ENCODE measurements at regions not wholly inside any gene's neighbourhood (a gene's known extent, or its start where the extent isn't known, plus 50 kb on each side); places are given as distances from the start of the nearest gene placed in this dataset.

DNA sequence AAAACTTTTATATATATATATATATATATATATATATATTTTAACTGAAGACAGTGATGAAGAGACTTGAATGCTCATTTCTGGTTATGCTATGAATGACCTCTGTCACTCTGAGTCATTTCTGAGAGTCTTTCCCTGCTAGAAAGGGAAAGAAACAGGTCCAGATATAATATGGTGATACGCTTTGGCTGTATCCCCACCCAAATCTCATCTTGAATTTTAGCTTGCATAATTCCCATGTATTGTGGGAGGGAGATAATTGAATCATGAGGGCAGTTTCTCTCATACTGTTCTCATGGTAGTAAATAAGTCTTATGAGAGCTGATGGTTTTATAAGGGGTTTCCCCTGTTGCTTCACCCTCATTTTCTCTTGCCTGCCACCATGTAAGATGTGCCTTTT is 254.1 kb upstream of the IGFBP7 start:
- H3K27ac ChIP-seq (ENCODE audit: low read length) = no peak overlapping the region
- TF ChIP-seq EZH2phosphoT487 (IDR thresholded peaks at IDR 0.05; ENCODE audit: borderline replicate concordance, low read length) (no peak), EZH2 (IDR thresholded peaks at IDR 0.05; ENCODE audit: low read length, unreplicated experiment) (no peak)
- TF ChIP-seq, protein P1, sequence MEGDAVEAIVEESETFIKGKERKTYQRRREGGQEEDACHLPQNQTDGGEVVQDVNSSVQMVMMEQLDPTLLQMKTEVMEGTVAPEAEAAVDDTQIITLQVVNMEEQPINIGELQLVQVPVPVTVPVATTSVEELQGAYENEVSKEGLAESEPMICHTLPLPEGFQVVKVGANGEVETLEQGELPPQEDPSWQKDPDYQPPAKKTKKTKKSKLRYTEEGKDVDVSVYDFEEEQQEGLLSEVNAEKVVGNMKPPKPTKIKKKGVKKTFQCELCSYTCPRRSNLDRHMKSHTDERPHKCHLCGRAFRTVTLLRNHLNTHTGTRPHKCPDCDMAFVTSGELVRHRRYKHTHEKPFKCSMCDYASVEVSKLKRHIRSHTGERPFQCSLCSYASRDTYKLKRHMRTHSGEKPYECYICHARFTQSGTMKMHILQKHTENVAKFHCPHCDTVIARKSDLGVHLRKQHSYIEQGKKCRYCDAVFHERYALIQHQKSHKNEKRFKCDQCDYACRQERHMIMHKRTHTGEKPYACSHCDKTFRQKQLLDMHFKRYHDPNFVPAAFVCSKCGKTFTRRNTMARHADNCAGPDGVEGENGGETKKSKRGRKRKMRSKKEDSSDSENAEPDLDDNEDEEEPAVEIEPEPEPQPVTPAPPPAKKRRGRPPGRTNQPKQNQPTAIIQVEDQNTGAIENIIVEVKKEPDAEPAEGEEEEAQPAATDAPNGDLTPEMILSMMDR (conservative IDR thresholded peaks at IDR 0.05; ENCODE audit: low read depth, low read length) = no peak
- H3K79me2 ChIP-seq (ENCODE audit: low read length) = no peaks in the 10 kb centered on the region
- intact Hi-C loops (cut with micrococcal nuclease) = no loop called here
- no peaks in the 10 kb centered on the region for H3K27me3 ChIP-seq (ENCODE audit: low read length)
- H3K9me3 ChIP-seq (ENCODE audit: low read length) = no peaks in the 10 kb centered on the region
- DNase-seq (no peak), ATAC-seq (no peak)
- H3K9me2 ChIP-seq (replicated peaks; ENCODE audit: low read length) = no peaks in the 10 kb centered on the region
- H3K9ac ChIP-seq (ENCODE audit: low read length) = no peak overlapping the region
- H3K4me1 ChIP-seq (ENCODE audit: insufficient read depth, low read length) = no peaks in the 10 kb centered on the region
- H3K36me3 ChIP-seq (ENCODE audit: low read depth, low read length) = no peaks in the 10 kb centered on the region
- H3F3A ChIP-seq (ENCODE audit: low read length, unreplicated experiment) = no peaks in the 10 kb centered on the region
- H3K4me2 ChIP-seq (ENCODE audit: low read length) = no peak overlapping the region
- POLR2A ChIA-PET (ENCODE audit: unreplicated experiment) = no interaction called here
- no peak overlapping the region for H2AFZ ChIP-seq (ENCODE audit: low read length)
- CTCF ChIA-PET = no interaction called here
- H3K4me3 ChIP-seq (ENCODE audit: low read length) = no peak overlapping the region
- no peaks in the 10 kb centered on the region for H4K20me1 ChIP-seq (ENCODE audit: low read length)
- BruUV-seq (replicated peaks) = no TSS peak

GRCh38 chr4:57363346-57363745 is 253.2 kb upstream of the IGFBP7 start:
- Histone ChIP-seq H4K20me1 (ENCODE audit: low read length) (no peaks in the 10 kb centered on the region), H2AFZ (ENCODE audit: low read length) (no peak overlapping the region), H3K79me2 (ENCODE audit: low read length) (no peaks in the 10 kb centered on the region), H3K9me2 (replicated peaks; ENCODE audit: low read length) (no peaks in the 10 kb centered on the region), H3K9me3 (ENCODE audit: low read length) (no peaks in the 10 kb centered on the region), H3K4me3 (ENCODE audit: low read length) (no peak overlapping the region), H3K9ac (ENCODE audit: low read length) (no peak overlapping the region), H3K36me3 (ENCODE audit: low read depth, low read length) (no peaks in the 10 kb centered on the region), H3K27ac (ENCODE audit: low read length) (no peak overlapping the region), H3F3A (ENCODE audit: low read length, unreplicated experiment) (no peaks in the 10 kb centered on the region), H3K4me1 (ENCODE audit: insufficient read depth, low read length) (no peaks in the 10 kb centered on the region), H3K4me2 (ENCODE audit: low read length) (no peak overlapping the region), H3K27me3 (ENCODE audit: low read length) (no peaks in the 10 kb centered on the region)
- no TSS peak for BruUV-seq (replicated peaks)
- ChIA-PET CTCF (no interaction called here), POLR2A (ENCODE audit: unreplicated experiment) (no interaction called here)
- intact Hi-C loops (cut with micrococcal nuclease) = no loop called here
- ATAC-seq (no peak), DNase-seq (no peak)
- no peak for TF ChIP-seq EZH2 (IDR thresholded peaks at IDR 0.05; ENCODE audit: low read length, unreplicated experiment)
- no peak for TF ChIP-seq EZH2phosphoT487 (IDR thresholded peaks at IDR 0.05; ENCODE audit: borderline replicate concordance, low read length)
- TF ChIP-seq, protein P1 (conservative IDR thresholded peaks at IDR 0.05; ENCODE audit: low read depth, low read length) = no peak

GRCh38 chr4:57360681-57361080 is 250.5 kb upstream of the IGFBP7 start:
- H3K4me2 ChIP-seq (ENCODE audit: low read length) = no peak overlapping the region

More at GRCh38 chr4:57360681-57361080, 250.5 kb upstream of the IGFBP7 start:
- Histone ChIP-seq H2AFZ (ENCODE audit: low read length) (no peak overlapping the region), H3K4me1 (ENCODE audit: insufficient read depth, low read length) (no peaks in the 10 kb centered on the region), H3K9me2 (replicated peaks; ENCODE audit: low read length) (no peaks in the 10 kb centered on the region), H3K27ac (ENCODE audit: low read length) (no peak overlapping the region), H3K36me3 (ENCODE audit: low read depth, low read length) (no peaks in the 10 kb centered on the region), H4K20me1 (ENCODE audit: low read length) (no peaks in the 10 kb centered on the region), H3F3A (ENCODE audit: low read length, unreplicated experiment) (no peaks in the 10 kb centered on the region), H3K79me2 (ENCODE audit: low read length) (no peaks in the 10 kb centered on the region), H3K9ac (ENCODE audit: low read length) (no peak overlapping the region), H3K4me3 (ENCODE audit: low read length) (no peak overlapping the region), H3K27me3 (ENCODE audit: low read length) (no peaks in the 10 kb centered on the region), H3K9me3 (ENCODE audit: low read length) (no peaks in the 10 kb centered on the region)
- ChIA-PET POLR2A (ENCODE audit: unreplicated experiment) (no interaction called here), CTCF (no interaction called here)
- intact Hi-C loops (cut with micrococcal nuclease) = no loop called here
- ATAC-seq (no peak), DNase-seq (no peak)
- TF ChIP-seq EZH2phosphoT487 (IDR thresholded peaks at IDR 0.05; ENCODE audit: borderline replicate concordance, low read length) = no peak
- TF ChIP-seq EZH2 (IDR thresholded peaks at IDR 0.05; ENCODE audit: low read length, unreplicated experiment) = no peak
- TF ChIP-seq, protein P1 (conservative IDR thresholded peaks at IDR 0.05; ENCODE audit: low read depth, low read length) = no peak
- BruUV-seq (replicated peaks) = no TSS peak

All from PC-3 (cell line).